ENCODE measurements at regions not wholly inside any gene's neighbourhood (a gene's known extent, or its start where the extent isn't known, plus 50 kb on each side); places are given as distances from the start of the nearest gene placed in this dataset.

- H3K36me3 ChIP-seq (ENCODE audit: insufficient read depth), result peaks cover 4% of the 10 kb centered on the region; the same call in 1 of the 2 replicates
- Mint-ChIP-seq H3K4me1 (peaks cover 12% of the 10 kb centered on the region; the same call in 2 of the 3 replicates), H3K27me3 (ENCODE audit: insufficient read depth, low read depth, poor library complexity) (peaks cover 10% of the 10 kb centered on the region), H3K9me3 (peaks cover 8% of the 10 kb centered on the region; the same call in 2 of the 3 replicates), H3K27ac (no peak overlapping the region), H3K36me3 (ENCODE audit: low read depth) (0 out of 3 replicates have a peak, but pooled peaks cover 7% of the 10 kb centered on the region), H3K4me3 (no peak overlapping the region)
- H3K9me2 ChIP-seq (ENCODE audit: insufficient read depth), result no peaks in the 10 kb centered on the region
- no peaks in the 10 kb centered on the region for H3K79me2 ChIP-seq (replicated peaks; ENCODE audit: insufficient read depth)
- DNase-seq (ENCODE audit: low spot score) (no peak), ATAC-seq (no peak)
- H3K27me3 ChIP-seq (ENCODE audit: insufficient read depth), result no peaks in the 10 kb centered on the region
- H3K4me3 ChIP-seq, result no peak overlapping the region
- H3K4me1 ChIP-seq (ENCODE audit: insufficient read depth), result no peaks in the 10 kb centered on the region
- no peaks in the 10 kb centered on the region for H4K20me1 ChIP-seq (replicated peaks; ENCODE audit: insufficient read depth)
- no peak for TF ChIP-seq ETS1 (IDR thresholded peaks at IDR 0.05)
- TF ChIP-seq ZNF331 (CRISPR knock-in tag; IDR thresholded peaks at IDR 0.05; ENCODE audit: low read depth), result no peak
- no peak for TF ChIP-seq EZH2 (IDR thresholded peaks at IDR 0.05; ENCODE audit: low read depth, unreplicated experiment)
- no peak for TF ChIP-seq ZNF462 (CRISPR knock-in tag; IDR thresholded peaks at IDR 0.05)
- TF ChIP-seq STAT1 (IDR thresholded peaks at IDR 0.05; ENCODE audit: unreplicated experiment), result no peak
- no peak for TF ChIP-seq EZH2phosphoT487 (IDR thresholded peaks at IDR 0.05; ENCODE audit: unreplicated experiment)
- no peak for TF ChIP-seq CTCF (conservative IDR thresholded peaks at IDR 0.05; ENCODE audit: low read depth in 2 of 2)
- TF ChIP-seq POLR2AphosphoS5 (IDR thresholded peaks at IDR 0.05; ENCODE audit: low read depth), result no peak
- no peak for TF ChIP-seq CREB1 (CRISPR knock-in tag; IDR thresholded peaks at IDR 0.05; ENCODE audit: low read depth)
- TF ChIP-seq NANOG (IDR thresholded peaks at IDR 0.05; ENCODE audit: borderline replicate concordance), result no peak
- no peak for TF ChIP-seq ZNF114 (CRISPR knock-in tag; IDR thresholded peaks at IDR 0.05)
- no peak for TF ChIP-seq REST (IDR thresholded peaks at IDR 0.05; ENCODE audit: unreplicated experiment)
- no peak for TF ChIP-seq JUNB (IDR thresholded peaks at IDR 0.05; ENCODE audit: unreplicated experiment)
- no peaks in the 10 kb centered on the region for H3F3A ChIP-seq (replicated peaks; ENCODE audit: low read depth)
- H2AFZ ChIP-seq, result no peak overlapping the region
- H3K27ac ChIP-seq (ENCODE audit: low read depth), result no peak overlapping the region
- no peak overlapping the region for H3K4me2 ChIP-seq
These were observed 1105.0 kb downstream of the BRD1 start for GRCh38 chr22:48722661-48723060.

All from GM23338 (cell line).